ENCODE measurements at regions not wholly inside any gene's neighbourhood (a gene's known extent, or its start where the extent isn't known, plus 50 kb on each side); places are given as distances from the start of the nearest gene placed in this dataset.

DNA sequence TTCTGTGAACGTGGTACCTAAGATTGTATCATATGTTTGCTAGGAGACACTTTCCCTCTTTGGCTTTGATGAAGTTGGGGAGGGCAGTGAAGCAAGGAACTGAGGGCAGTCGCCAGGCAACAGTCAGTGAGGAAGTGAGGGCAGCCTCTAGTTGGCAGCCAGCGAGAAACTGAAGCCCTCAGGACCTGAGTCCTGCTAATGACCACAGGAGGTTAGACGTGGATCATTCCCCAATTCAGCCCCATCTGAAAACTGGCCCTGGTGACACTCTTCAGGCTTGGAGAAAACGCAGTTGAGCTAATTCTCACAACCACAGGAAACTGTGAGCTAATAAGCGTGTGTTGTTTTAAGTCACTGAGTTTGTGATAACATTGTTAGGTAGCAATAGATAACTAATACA, 84.5 kb upstream of the REG3G start:
- TF ChIP-seq CTCF (conservative IDR thresholded peaks at IDR 0.05) (no peak), ZFX (IDR thresholded peaks at IDR 0.05) (no peak)
